GM23248 (cell line): ENCODE measurements at regions not wholly inside any gene's neighbourhood (a gene's known extent, or its start where the extent isn't known, plus 50 kb on each side); places are given as distances from the start of the nearest gene placed in this dataset.

Source experiments
- DNase-seq: peaks from one replicate; pipeline ENCODE4 v3.0.0-alpha.2; 2015
- H2AFZ ChIP-seq: fragments of 200-600 bp; sonication (generic); 2 replicates; pipeline ENCODE4 v1.6.1; 2016; ENCODE audit warnings: antibody characterized with exemption
- H3F3A ChIP-seq: fragments of 200-600 bp; sonication (generic); 2 replicates; pipeline ENCODE4 v1.6.1; 2016; ENCODE audit warnings: mild to moderate bottlenecking, antibody characterized with exemption, mixed run types; ENCODE audit not compliant: insufficient read depth
- H3K27ac ChIP-seq: fragments of 200-600 bp; sonication (generic); 2 replicates; pipeline ENCODE4 v1.5.1; 2016; ENCODE audit warnings: mild to moderate bottlenecking
- H3K27me3 ChIP-seq: fragments of 200-600 bp; sonication (generic); replicated peaks from 2 replicates; pipeline ENCODE4 v1.6.1; 2016; ENCODE audit warnings: mild to moderate bottlenecking; ENCODE audit not compliant: insufficient read depth
- H3K36me3 ChIP-seq: fragments of 200-600 bp; sonication (generic); 2 replicates; pipeline ENCODE4 v1.6.1; 2016; ENCODE audit warnings: low read depth, mild to moderate bottlenecking
- H3K4me1 ChIP-seq: fragments of 200-600 bp; sonication (generic); 2 replicates; pipeline ENCODE4 v1.6.1; 2016; ENCODE audit warnings: mild to moderate bottlenecking; ENCODE audit not compliant: insufficient read depth
- H3K4me2 ChIP-seq: fragments of 200-600 bp; sonication (generic); one replicate; pipeline ENCODE4 v1.6.1; 2016; ENCODE audit warnings: mild to moderate bottlenecking; ENCODE audit not compliant: unreplicated experiment
- H3K4me3 ChIP-seq: fragments of 200-600 bp; sonication (generic); 2 replicates; pipeline ENCODE4 v1.5.1; 2016; ENCODE audit warnings: mild to moderate bottlenecking
- H3K79me2 ChIP-seq: fragments of 200-600 bp; sonication (generic); 2 replicates; pipeline ENCODE4 v1.6.1; 2016; ENCODE audit warnings: mild to moderate bottlenecking; ENCODE audit not compliant: insufficient read depth
- H3K9ac ChIP-seq: fragments of 200-600 bp; sonication (generic); 2 replicates; pipeline ENCODE4 v1.6.1; 2016; ENCODE audit warnings: mild to moderate bottlenecking
- H3K9me2 ChIP-seq: fragments of 200-600 bp; sonication (generic); 2 replicates; pipeline ENCODE4 v1.6.1; 2016; ENCODE audit warnings: mixed run types, mild to moderate bottlenecking, moderate library complexity; ENCODE audit not compliant: insufficient read depth
- H3K9me3 ChIP-seq: fragments of 200-600 bp; sonication (generic); one replicate; pipeline ENCODE4 v1.6.1; 2017; ENCODE audit warnings: low read depth
- H4K20me1 ChIP-seq: fragments of 200-600 bp; sonication (generic); 2 replicates; pipeline ENCODE4 v1.6.0; 2016; ENCODE audit not compliant: insufficient read depth
- EZH2 ChIP-seq: fragments of 200-600 bp; sonication (generic); IDR thresholded peaks from 2 replicates; pipeline ENCODE4 v1.6.1; 2018; ENCODE audit warnings: antibody characterized with exemption, mild to moderate bottlenecking; ENCODE audit not compliant: insufficient read depth, poor library complexity, severe bottlenecking
- EZH2phosphoT487 ChIP-seq: fragments of 200-600 bp; sonication (generic); IDR thresholded peaks from 2 replicates; pipeline ENCODE4 v1.6.1; 2018; ENCODE audit warnings: antibody characterized with exemption, moderate library complexity, mild to moderate bottlenecking, low read depth; ENCODE audit not compliant: insufficient read depth
- WGBS, 2 experiments: methylation state at CpG; one replicate each; pipeline ENCODE4 v1.1.6; 2015 to 2017; ENCODE audit warnings: low lambda C conversion rate in 2 of 2, low coverage in 1 of 2; ENCODE audit errors: missing lambda C conversion rate in 2 of 2; 5-methylcytosine and 5-hydroxymethylcytosine counted together
- in situ Hi-C: fragments of 300-500 bp; cut with MboI; formaldehyde crosslinking; loops from 2 replicates; pipeline ENCODE4 v1.15.0; 2020

DNA sequence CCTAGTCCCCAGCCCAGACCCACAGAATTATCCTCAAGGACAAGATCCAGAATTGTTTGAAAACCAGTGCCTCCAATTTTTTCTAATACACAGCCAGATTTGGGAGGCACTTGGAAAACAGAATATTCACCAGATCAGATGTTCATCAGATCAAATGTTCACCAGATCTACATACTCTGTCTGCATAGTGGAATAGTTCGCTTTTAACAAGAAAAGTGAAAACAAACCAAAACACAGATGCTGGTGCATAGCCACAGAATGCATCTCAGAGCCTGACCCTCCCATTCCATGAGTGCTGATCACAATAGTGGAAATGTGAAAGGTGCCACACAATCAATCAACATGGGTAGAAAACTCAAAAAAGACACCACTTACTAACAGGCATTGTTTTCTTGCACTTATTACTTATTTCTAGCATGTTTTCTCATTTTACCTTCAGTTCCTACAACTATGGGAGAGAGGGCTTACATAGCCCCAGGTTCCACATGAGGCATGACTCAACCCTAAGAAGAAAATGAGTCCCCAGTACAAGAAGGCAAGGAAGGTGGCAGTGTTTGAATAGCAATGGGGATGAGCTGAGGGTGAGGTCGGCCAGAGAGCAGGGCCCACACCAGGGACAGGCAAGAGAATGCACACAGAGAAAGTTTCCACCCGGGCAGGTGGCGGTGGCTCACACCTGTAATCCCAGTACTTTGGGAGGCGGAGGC lies 432.7 kb upstream of the NFE2L3 start:
- no peak overlapping the region for H3K9ac ChIP-seq
- DNase-seq: no peak
- no peak overlapping the region for H3K27ac ChIP-seq
- in situ Hi-C loops: no loop called here
- no peaks in the 10 kb centered on the region for H3F3A ChIP-seq
- H4K20me1 ChIP-seq: no peaks in the 10 kb centered on the region
- 67 to 71% methylated on average over 5 of the region's 5 CpGs for WGBS, 2 experiments
- 0 out of 2 replicates have a peak, but pooled peaks cover 8% of the 10 kb centered on the region for H3K27me3 ChIP-seq
- no peak overlapping the region for H2AFZ ChIP-seq
- TF ChIP-seq EZH2phosphoT487 (no peak), EZH2 (no peak)
- no peaks in the 10 kb centered on the region for H3K36me3 ChIP-seq
- no peaks in the 10 kb centered on the region for H3K9me3 ChIP-seq
- H3K9me2 ChIP-seq: no peaks in the 10 kb centered on the region
- H3K4me2 ChIP-seq: no peak overlapping the region
- no peak overlapping the region for H3K4me3 ChIP-seq
- no peaks in the 10 kb centered on the region for H3K79me2 ChIP-seq
- H3K4me1 ChIP-seq: no peaks in the 10 kb centered on the region

DNA sequence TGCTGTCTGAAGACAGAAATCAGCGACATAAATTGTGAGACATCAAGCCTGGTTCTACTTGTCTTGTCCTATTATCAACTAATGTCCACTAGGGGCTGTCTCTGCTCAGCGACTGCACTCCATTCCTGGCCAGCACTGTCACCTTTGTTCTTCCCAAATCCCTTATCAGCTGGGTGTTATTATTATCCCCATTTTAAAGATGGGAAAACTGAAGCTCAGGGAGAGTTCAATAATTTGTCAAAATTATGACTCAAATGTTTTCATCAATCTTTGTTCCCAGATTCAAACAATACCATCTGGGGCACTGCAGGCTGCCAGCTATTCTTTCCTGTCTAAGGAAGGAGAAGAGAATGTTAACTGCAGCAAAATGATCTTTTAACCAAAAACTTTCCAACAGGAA lies 431.6 kb upstream of the NFE2L3 start:
- DNase-seq: peak; percentile 23
- WGBS, 2 experiments: 46 to 47% methylated on average over 2 of the region's 2 CpGs
- Histone ChIP-seq H3F3A (no peaks in the 10 kb centered on the region), H2AFZ (no peak overlapping the region), H4K20me1 (no peaks in the 10 kb centered on the region), H3K9me2 (no peaks in the 10 kb centered on the region), H3K79me2 (no peaks in the 10 kb centered on the region), H3K27me3 (0 out of 2 replicates have a peak, but pooled peaks cover 8% of the 10 kb centered on the region), H3K4me1 (no peaks in the 10 kb centered on the region), H3K4me2 (no peak overlapping the region), H3K27ac (no peak overlapping the region), H3K4me3 (no peak overlapping the region), H3K36me3 (no peaks in the 10 kb centered on the region), H3K9me3 (no peaks in the 10 kb centered on the region), H3K9ac (no peak overlapping the region)
- in situ Hi-C loops: no loop called here
- TF ChIP-seq EZH2phosphoT487 (no peak), EZH2 (no peak)

DNA sequence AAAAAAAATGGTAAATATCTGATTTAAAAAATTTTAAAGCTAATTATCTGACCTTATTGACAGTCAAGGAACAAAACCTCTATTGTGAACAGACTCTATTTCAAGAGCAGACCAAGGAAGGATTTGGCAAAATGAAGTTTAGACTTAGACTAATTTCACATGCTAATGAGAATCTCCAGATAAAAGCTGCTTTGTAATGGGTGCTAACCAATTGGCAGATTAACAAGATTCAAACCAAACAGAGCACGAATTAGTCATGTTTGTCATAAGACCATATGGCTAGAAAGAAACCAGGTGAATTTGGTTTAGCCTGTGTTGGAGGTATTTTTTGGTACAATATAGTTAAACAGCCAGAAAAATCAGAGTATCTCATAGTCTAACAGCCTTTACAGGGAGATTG lies 429.1 kb upstream of the NFE2L3 start:
- H3K4me3 ChIP-seq: no peak overlapping the region
- 0 out of 2 replicates have a peak, but pooled peaks cover 8% of the 10 kb centered on the region for H3K27me3 ChIP-seq
- DNase-seq: no peak
- in situ Hi-C loops: no loop called here
- H2AFZ ChIP-seq: no peak overlapping the region
- H3K4me1 ChIP-seq: no peaks in the 10 kb centered on the region
- no peaks in the 10 kb centered on the region for H4K20me1 ChIP-seq
- no peaks in the 10 kb centered on the region for H3K36me3 ChIP-seq
- WGBS, 2 experiments: 13 to 24% methylated on average over 1 of the region's 1 CpG
- no peaks in the 10 kb centered on the region for H3F3A ChIP-seq
- no peaks in the 10 kb centered on the region for H3K9me3 ChIP-seq
- no peak for TF ChIP-seq EZH2phosphoT487
- H3K9ac ChIP-seq: no peak overlapping the region
- H3K9me2 ChIP-seq: no peaks in the 10 kb centered on the region
- no peak overlapping the region for H3K4me2 ChIP-seq
- H3K79me2 ChIP-seq: no peaks in the 10 kb centered on the region
- no peak overlapping the region for H3K27ac ChIP-seq

DNA sequence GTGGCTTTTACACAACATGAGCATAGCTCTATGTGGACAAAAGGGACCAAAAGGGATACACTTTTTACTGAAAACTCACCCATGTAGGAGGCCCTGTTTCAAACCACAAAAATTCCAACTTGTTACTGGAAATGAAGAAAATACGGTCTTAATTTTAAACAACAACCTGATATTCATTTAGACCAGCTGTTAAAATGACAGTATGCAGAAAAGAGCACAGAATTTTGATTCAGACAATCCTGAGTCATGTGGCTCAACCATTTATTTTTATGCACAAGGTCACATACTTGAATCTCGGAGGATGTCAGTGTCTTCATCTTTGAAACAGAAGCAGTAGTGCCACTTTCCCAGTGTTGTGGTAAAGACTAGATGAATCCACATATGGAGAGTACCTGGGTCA lies 426.5 kb upstream of the NFE2L3 start:
- DNase-seq: no peak
- H4K20me1 ChIP-seq: no peaks in the 10 kb centered on the region
- H3K4me1 ChIP-seq: no peaks in the 10 kb centered on the region
- no peaks in the 10 kb centered on the region for H3K36me3 ChIP-seq
- no peak overlapping the region for H3K27ac ChIP-seq
- WGBS, 2 experiments: 6 to 8% methylated on average over 2 of the region's 2 CpGs
- H3F3A ChIP-seq: no peaks in the 10 kb centered on the region
- H2AFZ ChIP-seq: no peak overlapping the region
- H3K4me3 ChIP-seq: no peak overlapping the region
- H3K9me3 ChIP-seq: no peaks in the 10 kb centered on the region
- no peak overlapping the region for H3K9ac ChIP-seq
- no peak for TF ChIP-seq EZH2
- TF ChIP-seq EZH2phosphoT487: no peak
- H3K4me2 ChIP-seq: no peak overlapping the region
- no peaks in the 10 kb centered on the region for H3K9me2 ChIP-seq
- H3K27me3 ChIP-seq: 0 out of 2 replicates have a peak, but pooled peaks cover 8% of the 10 kb centered on the region
- H3K79me2 ChIP-seq: no peaks in the 10 kb centered on the region
- in situ Hi-C loops: no loop called here
